ENCODE measurements at regions not wholly inside any gene's neighbourhood (a gene's known extent, or its start where the extent isn't known, plus 50 kb on each side); places are given as distances from the start of the nearest gene placed in this dataset.

DNA sequence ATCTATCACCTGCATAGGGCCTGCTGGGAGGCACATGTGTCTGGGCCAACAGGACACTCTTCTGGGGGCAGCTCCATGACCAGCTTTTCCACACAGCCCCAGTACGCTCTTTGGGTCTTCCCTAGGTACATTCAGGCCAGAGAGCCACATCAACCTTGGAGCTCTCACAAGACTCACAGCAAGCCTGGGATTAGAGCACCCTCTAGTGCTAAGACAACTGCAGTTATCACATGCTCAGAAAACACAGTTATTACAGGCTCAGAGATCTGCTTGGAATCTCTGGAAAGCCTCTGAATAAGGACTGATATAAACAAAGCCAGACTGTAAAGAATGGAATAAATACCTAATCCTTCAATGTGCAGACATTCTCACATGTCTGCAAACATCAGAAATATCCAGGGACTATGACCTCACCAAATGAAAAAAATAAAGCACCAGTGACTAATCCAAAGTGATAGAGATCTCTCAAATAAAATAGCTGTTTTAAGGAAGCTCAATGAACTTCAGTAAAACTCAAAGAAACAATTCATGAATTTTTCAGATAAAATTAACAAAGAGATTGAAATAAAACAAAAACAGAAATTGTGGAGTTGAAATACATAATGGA is 563.9 kb upstream of the NR5A2 start:
- Histone ChIP-seq H3K4me3 (ENCODE audit: low read length) (no peak overlapping the region), H3K9me3 (ENCODE audit: control insufficient read depth, low read length) (no peaks in the 10 kb centered on the region), H3K9ac (ENCODE audit: extremely low read depth, low read length, poor library complexity, severe bottlenecking) (no peak overlapping the region), H3K27ac (ENCODE audit: low read depth, low read length) (no peak overlapping the region), H3K27me3 (ENCODE audit: control insufficient read depth, insufficient read depth, low read length, poor library complexity, severe bottlenecking) (no peaks in the 10 kb centered on the region), H3K4me1 (ENCODE audit: control insufficient read depth, insufficient read depth, low read length) (no peaks in the 10 kb centered on the region), H3K36me3 (ENCODE audit: control insufficient read depth, insufficient read depth, low read length) (no peaks in the 10 kb centered on the region)
- no peaks in the 10 kb centered on the region for H3K4me1 Mint-ChIP-seq
- no peaks in the 10 kb centered on the region for H3K36me3 Mint-ChIP-seq (ENCODE audit: low read depth)
- H3K4me3 Mint-ChIP-seq, result no peak overlapping the region
- peak; percentile 82 for DNase-seq
- H3K9me3 Mint-ChIP-seq, result no peaks in the 10 kb centered on the region
- 98% methylated on average over 1 of the region's 1 CpG; no CpG with 5 or more reads in 1 of the 2 experiments for WGBS, 2 experiments (ENCODE audit: insufficient coverage in 1 of 2, insufficient read length in 1 of 2)
- no peak overlapping the region for H3K27ac Mint-ChIP-seq
- no peaks in the 10 kb centered on the region for H3K27me3 Mint-ChIP-seq (ENCODE audit: insufficient read depth)
- TF ChIP-seq, protein P1, sequence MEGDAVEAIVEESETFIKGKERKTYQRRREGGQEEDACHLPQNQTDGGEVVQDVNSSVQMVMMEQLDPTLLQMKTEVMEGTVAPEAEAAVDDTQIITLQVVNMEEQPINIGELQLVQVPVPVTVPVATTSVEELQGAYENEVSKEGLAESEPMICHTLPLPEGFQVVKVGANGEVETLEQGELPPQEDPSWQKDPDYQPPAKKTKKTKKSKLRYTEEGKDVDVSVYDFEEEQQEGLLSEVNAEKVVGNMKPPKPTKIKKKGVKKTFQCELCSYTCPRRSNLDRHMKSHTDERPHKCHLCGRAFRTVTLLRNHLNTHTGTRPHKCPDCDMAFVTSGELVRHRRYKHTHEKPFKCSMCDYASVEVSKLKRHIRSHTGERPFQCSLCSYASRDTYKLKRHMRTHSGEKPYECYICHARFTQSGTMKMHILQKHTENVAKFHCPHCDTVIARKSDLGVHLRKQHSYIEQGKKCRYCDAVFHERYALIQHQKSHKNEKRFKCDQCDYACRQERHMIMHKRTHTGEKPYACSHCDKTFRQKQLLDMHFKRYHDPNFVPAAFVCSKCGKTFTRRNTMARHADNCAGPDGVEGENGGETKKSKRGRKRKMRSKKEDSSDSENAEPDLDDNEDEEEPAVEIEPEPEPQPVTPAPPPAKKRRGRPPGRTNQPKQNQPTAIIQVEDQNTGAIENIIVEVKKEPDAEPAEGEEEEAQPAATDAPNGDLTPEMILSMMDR (conservative IDR thresholded peaks at IDR 0.05), result peak; percentile 83

DNA sequence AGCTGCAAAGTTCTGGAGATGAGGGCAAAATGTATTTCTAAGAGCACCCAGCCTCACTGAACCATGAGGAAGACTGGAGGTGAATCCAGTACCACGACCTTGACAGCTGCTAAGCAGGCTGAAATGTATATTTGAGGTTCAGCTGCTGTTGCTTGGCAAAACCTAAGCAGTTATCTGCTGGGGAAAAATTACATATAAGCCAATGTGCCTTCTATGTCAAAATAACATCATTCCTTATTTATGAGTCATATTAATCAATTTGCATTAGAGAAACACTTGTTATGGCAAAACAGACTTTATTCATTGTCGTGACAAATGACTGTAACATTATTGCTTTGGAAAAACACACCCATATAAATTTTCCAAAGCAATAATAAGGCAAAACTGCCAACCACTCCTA is 560.5 kb upstream of the NR5A2 start:
- no peaks in the 10 kb centered on the region for H3K9me3 Mint-ChIP-seq
- Histone ChIP-seq H3K4me1 (ENCODE audit: control insufficient read depth, insufficient read depth, low read length) (no peaks in the 10 kb centered on the region), H3K36me3 (ENCODE audit: control insufficient read depth, insufficient read depth, low read length) (no peaks in the 10 kb centered on the region), H3K27ac (ENCODE audit: low read depth, low read length) (no peak overlapping the region), H3K4me3 (ENCODE audit: low read length) (no peak overlapping the region), H3K27me3 (ENCODE audit: control insufficient read depth, insufficient read depth, low read length, poor library complexity, severe bottlenecking) (no peaks in the 10 kb centered on the region), H3K9me3 (ENCODE audit: control insufficient read depth, low read length) (no peaks in the 10 kb centered on the region), H3K9ac (ENCODE audit: extremely low read depth, low read length, poor library complexity, severe bottlenecking) (no peak overlapping the region)
- no peak for DNase-seq
- no peaks in the 10 kb centered on the region for H3K4me1 Mint-ChIP-seq
- no peak overlapping the region for H3K4me3 Mint-ChIP-seq
- H3K36me3 Mint-ChIP-seq (ENCODE audit: low read depth), result no peaks in the 10 kb centered on the region
- 77 to 83% methylated on average over 1 to 2 of the region's 2 CpGs for WGBS, 2 experiments (ENCODE audit: insufficient coverage in 1 of 2, insufficient read length in 1 of 2)
- no peak overlapping the region for H3K27ac Mint-ChIP-seq
- no peaks in the 10 kb centered on the region for H3K27me3 Mint-ChIP-seq (ENCODE audit: insufficient read depth)
- TF ChIP-seq, protein P1 (conservative IDR thresholded peaks at IDR 0.05), result no peak

DNA sequence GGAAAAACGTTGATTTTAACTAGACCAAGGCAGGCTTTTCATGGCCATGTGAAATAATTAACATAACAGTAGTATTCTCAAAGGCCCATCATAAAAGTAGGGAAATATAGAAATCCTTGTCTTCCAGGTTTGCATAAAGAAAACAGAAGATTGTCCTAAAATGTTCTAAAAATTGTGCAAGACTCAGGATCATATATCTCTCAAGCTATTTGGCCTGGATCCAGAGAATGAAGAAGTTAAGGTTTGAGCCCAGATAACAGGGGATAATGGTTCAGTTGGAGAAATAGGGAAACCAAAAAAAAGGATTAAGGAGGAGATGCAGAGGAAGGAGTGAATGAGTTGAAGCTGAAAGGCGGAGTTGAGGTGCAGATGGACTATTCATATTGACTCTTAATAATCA is 555.5 kb upstream of the NR5A2 start:
- no peak overlapping the region for H3K27ac Mint-ChIP-seq
- Histone ChIP-seq H3K36me3 (ENCODE audit: control insufficient read depth, insufficient read depth, low read length) (no peaks in the 10 kb centered on the region), H3K4me1 (ENCODE audit: control insufficient read depth, insufficient read depth, low read length) (no peaks in the 10 kb centered on the region), H3K27ac (ENCODE audit: low read depth, low read length) (no peak overlapping the region), H3K27me3 (ENCODE audit: control insufficient read depth, insufficient read depth, low read length, poor library complexity, severe bottlenecking) (no peaks in the 10 kb centered on the region), H3K9ac (ENCODE audit: extremely low read depth, low read length, poor library complexity, severe bottlenecking) (no peak overlapping the region), H3K9me3 (ENCODE audit: control insufficient read depth, low read length) (no peaks in the 10 kb centered on the region), H3K4me3 (ENCODE audit: low read length) (no peak overlapping the region)
- no peak overlapping the region for H3K4me3 Mint-ChIP-seq
- H3K36me3 Mint-ChIP-seq (ENCODE audit: low read depth), result no peaks in the 10 kb centered on the region
- no peaks in the 10 kb centered on the region for H3K9me3 Mint-ChIP-seq
- no peak for DNase-seq
- TF ChIP-seq, protein P1 (conservative IDR thresholded peaks at IDR 0.05), result no peak
- no peaks in the 10 kb centered on the region for H3K27me3 Mint-ChIP-seq (ENCODE audit: insufficient read depth)
- 100% methylated on average over 2 of the region's 2 CpGs; no CpG with 5 or more reads in 1 of the 2 experiments for WGBS, 2 experiments (ENCODE audit: insufficient coverage in 1 of 2, insufficient read length in 1 of 2)
- H3K4me1 Mint-ChIP-seq, result no peaks in the 10 kb centered on the region

Measured in endodermal cell (in vitro differentiated cells).